Glutamatergic neuron (in vitro differentiated cells): ENCODE measurements at regions not wholly inside any gene's neighbourhood (a gene's known extent, or its start where the extent isn't known, plus 50 kb on each side); places are given as distances from the start of the nearest gene placed in this dataset.

Experiments used
- DNase-seq: peaks from one replicate; pipeline ENCODE4 v3.0.0; 2022
- H3K27ac Mint-ChIP-seq: one replicate; pipeline ENCODE4 v1.8.0; 2020; ENCODE audit warnings: mild to moderate bottlenecking, mixed read lengths, inconsistent platforms; ENCODE audit not compliant: unreplicated experiment
- H3K27me3 Mint-ChIP-seq: one replicate; pipeline ENCODE4 v1.8.0; 2020; ENCODE audit warnings: mild to moderate bottlenecking, moderate library complexity, mixed read lengths, inconsistent platforms; ENCODE audit not compliant: unreplicated experiment
- H3K36me3 Mint-ChIP-seq: one replicate; pipeline ENCODE4 v1.8.0; 2020; ENCODE audit warnings: mild to moderate bottlenecking, mixed read lengths, inconsistent platforms; ENCODE audit not compliant: unreplicated experiment
- H3K4me1 Mint-ChIP-seq: one replicate; pipeline ENCODE4 v1.8.0; 2020; ENCODE audit warnings: mild to moderate bottlenecking, low read depth, mixed read lengths, inconsistent platforms; ENCODE audit not compliant: unreplicated experiment
- H3K4me3 Mint-ChIP-seq: one replicate; pipeline ENCODE4 v1.8.0; 2020; ENCODE audit warnings: mild to moderate bottlenecking, mixed read lengths, inconsistent platforms; ENCODE audit not compliant: unreplicated experiment
- H3K9me3 Mint-ChIP-seq: one replicate; pipeline ENCODE4 v1.8.0; 2020; ENCODE audit warnings: mild to moderate bottlenecking, moderate library complexity, mixed read lengths, inconsistent platforms; ENCODE audit not compliant: unreplicated experiment
- CTCF ChIP-seq: fragments of 200-600 bp; sonication (generic); IDR thresholded peaks from one replicate; pipeline ENCODE4 v1.5.0; 2021; ENCODE audit not compliant: partially characterized antibody, unreplicated experiment

- H3K9me3 Mint-ChIP-seq = peaks cover 4% of the 10 kb centered on the region
- H3K4me3 Mint-ChIP-seq = no peak overlapping the region
- H3K27ac Mint-ChIP-seq = no peak overlapping the region
- no peak for TF ChIP-seq CTCF
- H3K36me3 Mint-ChIP-seq = peaks cover 8% of the 10 kb centered on the region
- no peaks in the 10 kb centered on the region for H3K4me1 Mint-ChIP-seq
- no peak for DNase-seq
- peaks cover 4% of the 10 kb centered on the region for H3K27me3 Mint-ChIP-seq
These were observed 1466.0 kb downstream of the TBC1D22A start for GRCh38 chr22:48228468-48228867.

GRCh38 chr22:48227341-48228018 lies 1465.0 kb downstream of the TBC1D22A start:
- Mint-ChIP-seq H3K36me3 (peaks cover 8% of the 10 kb centered on the region), H3K27ac (no peak overlapping the region), H3K4me1 (no peaks in the 10 kb centered on the region), H3K27me3 (peaks cover 4% of the 10 kb centered on the region), H3K9me3 (peaks cover 6% of the 10 kb centered on the region), H3K4me3 (no peak overlapping the region)
- no peak for DNase-seq
- no peak for TF ChIP-seq CTCF

- Mint-ChIP-seq H3K9me3 (peaks cover 6% of the 10 kb centered on the region), H3K36me3 (peaks cover 8% of the 10 kb centered on the region), H3K27ac (no peak overlapping the region), H3K4me1 (no peaks in the 10 kb centered on the region), H3K4me3 (no peak overlapping the region), H3K27me3 (peaks cover 4% of the 10 kb centered on the region)
- no peak for TF ChIP-seq CTCF
- no peak for DNase-seq
These were observed 1463.9 kb downstream of the TBC1D22A start for GRCh38 chr22:48226026-48227013.

- DNase-seq = no peak
- TF ChIP-seq CTCF = no peak
- Mint-ChIP-seq H3K27ac (no peak overlapping the region), H3K4me1 (no peaks in the 10 kb centered on the region), H3K9me3 (peaks cover 6% of the 10 kb centered on the region), H3K4me3 (no peak overlapping the region), H3K36me3 (peaks cover 4% of the 10 kb centered on the region), H3K27me3 (peaks cover 4% of the 10 kb centered on the region)
These were observed 1461.9 kb downstream of the TBC1D22A start for GRCh38 chr22:48224332-48224731.
